GM11168 (cell line): ENCODE measurements at regions not wholly inside any gene's neighbourhood (a gene's known extent, or its start where the extent isn't known, plus 50 kb on each side); places are given as distances from the start of the nearest gene placed in this dataset.

Experiments
- in situ Hi-C: fragments of 300-500 bp; cut with MboI; formaldehyde crosslinking; loops from one replicate; pipeline ENCODE4 v1.12.0; 2022; ENCODE audit warnings: low sequenced_read_pairs; ENCODE audit not compliant: unreplicated experiment

- in situ Hi-C loops, result no loop called here
These were observed 58.6 kb downstream of the PHETA1 start for GRCh38 chr12:111310076-111310870.

- in situ Hi-C loops, result loop anchor here (10.0 kb wide), 1 partner anchor 285 kb away; no protein-coding TSS in a partner anchor
These were observed 59.3 kb downstream of the PHETA1 start for GRCh38 chr12:111309584-111309983.

GRCh38 chr12:111308473-111308872 lies 60.4 kb downstream of the PHETA1 start:
- in situ Hi-C loops, result loop anchor here (10.0 kb wide), 1 partner anchor 284 kb away; no protein-coding TSS in a partner anchor

- in situ Hi-C loops, result loop anchor here (10.0 kb wide), 1 partner anchor 280 kb away; no protein-coding TSS in a partner anchor
These were observed 64.2 kb downstream of the PHETA1 start for GRCh38 chr12:111304642-111305071.

- in situ Hi-C loops, result loop anchor here (10.0 kb wide), 1 partner anchor 279 kb away; no protein-coding TSS in a partner anchor
These were observed 65.4 kb downstream of the PHETA1 start for GRCh38 chr12:111303531-111303930.

- in situ Hi-C loops, result loop anchor here (25.0 kb wide), 1 partner anchor 362 kb away; no protein-coding TSS in a partner anchor
These were observed 70.1 kb downstream of the PHETA1 start for GRCh38 chr12:111298582-111299436.

- in situ Hi-C loops, result loop anchor here (25.0 kb wide), 1 partner anchor 361 kb away; no protein-coding TSS in a partner anchor
These were observed 71.0 kb downstream of the PHETA1 start for GRCh38 chr12:111297703-111298426.

- in situ Hi-C loops, result loop anchor here (25.0 kb wide), 1 partner anchor 360 kb away; no protein-coding TSS in a partner anchor
These were observed 71.9 kb downstream of the PHETA1 start for GRCh38 chr12:111296906-111297463.

GRCh38 chr12:111295176-111295575 lies 73.7 kb downstream of the PHETA1 start:
- in situ Hi-C loops, result loop anchor here (25.0 kb wide), 1 partner anchor 358 kb away; no protein-coding TSS in a partner anchor

GRCh38 chr12:111293266-111294009 lies 75.5 kb downstream of the PHETA1 start:
- in situ Hi-C loops, result loop anchor here (25.0 kb wide), 1 partner anchor 356 kb away; no protein-coding TSS in a partner anchor

GRCh38 chr12:111291357-111291756 lies 77.5 kb downstream of the PHETA1 start:
- in situ Hi-C loops, result loop anchor here (25.0 kb wide), 1 partner anchor 354 kb away; no protein-coding TSS in a partner anchor

- in situ Hi-C loops, result loop anchor here (25.0 kb wide), 1 partner anchor 351 kb away; no protein-coding TSS in a partner anchor
These were observed 80.1 kb downstream of the PHETA1 start for GRCh38 chr12:111288771-111289170.

- in situ Hi-C loops, result loop anchor here (25.0 kb wide), 1 partner anchor 350 kb away; no protein-coding TSS in a partner anchor
These were observed 81.6 kb downstream of the PHETA1 start for GRCh38 chr12:111287125-111287900.

GRCh38 chr12:111285200-111285599 lies 83.7 kb downstream of the PHETA1 start:
- in situ Hi-C loops, result loop anchor here (25.0 kb wide), 1 partner anchor 348 kb away; no protein-coding TSS in a partner anchor

GRCh38 chr12:111284709-111285108 lies 84.2 kb downstream of the PHETA1 start:
- in situ Hi-C loops, result loop anchor here (25.0 kb wide), 1 partner anchor 347 kb away; no protein-coding TSS in a partner anchor

- in situ Hi-C loops, result loop anchor here (25.0 kb wide), 1 partner anchor 347 kb away; no protein-coding TSS in a partner anchor
These were observed 84.9 kb downstream of the PHETA1 start for GRCh38 chr12:111283966-111284365.

- in situ Hi-C loops, result loop anchor here (25.0 kb wide), 1 partner anchor 346 kb away; no protein-coding TSS in a partner anchor
These were observed 85.4 kb downstream of the PHETA1 start for GRCh38 chr12:111283521-111283920.
